ENCODE measurements at regions not wholly inside any gene's neighbourhood (a gene's known extent, or its start where the extent isn't known, plus 50 kb on each side); places are given as distances from the start of the nearest gene placed in this dataset.

DNA sequence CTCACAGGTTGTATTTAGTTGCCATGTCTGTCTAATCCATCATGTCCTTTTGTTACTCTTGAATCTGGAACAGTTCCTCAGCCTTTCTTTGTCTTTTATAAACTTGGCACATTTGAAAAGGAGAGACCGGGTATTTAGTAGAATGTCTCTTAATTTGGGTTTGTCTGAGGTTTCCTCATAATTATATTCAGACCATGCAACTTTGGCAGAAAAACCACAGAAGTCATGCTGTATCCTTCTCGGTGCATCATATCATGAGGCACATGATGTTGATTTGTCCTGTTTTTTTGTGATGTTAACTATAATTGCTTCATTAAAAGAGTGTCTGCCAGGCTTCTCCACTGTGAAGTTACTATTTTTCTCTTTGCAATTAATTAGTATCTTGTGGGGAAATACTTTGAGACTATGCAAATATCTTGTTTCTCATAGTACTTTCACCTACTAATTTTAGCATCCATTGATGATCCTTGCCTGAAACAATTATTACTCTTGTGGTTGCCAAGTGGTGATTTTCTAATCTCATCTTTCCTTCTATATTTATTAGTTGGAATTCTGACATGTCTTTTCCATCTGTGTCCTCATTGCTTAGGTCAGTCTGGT is 837.3 kb downstream of the DHX35 start:
- DNase-seq = no peak

DNA sequence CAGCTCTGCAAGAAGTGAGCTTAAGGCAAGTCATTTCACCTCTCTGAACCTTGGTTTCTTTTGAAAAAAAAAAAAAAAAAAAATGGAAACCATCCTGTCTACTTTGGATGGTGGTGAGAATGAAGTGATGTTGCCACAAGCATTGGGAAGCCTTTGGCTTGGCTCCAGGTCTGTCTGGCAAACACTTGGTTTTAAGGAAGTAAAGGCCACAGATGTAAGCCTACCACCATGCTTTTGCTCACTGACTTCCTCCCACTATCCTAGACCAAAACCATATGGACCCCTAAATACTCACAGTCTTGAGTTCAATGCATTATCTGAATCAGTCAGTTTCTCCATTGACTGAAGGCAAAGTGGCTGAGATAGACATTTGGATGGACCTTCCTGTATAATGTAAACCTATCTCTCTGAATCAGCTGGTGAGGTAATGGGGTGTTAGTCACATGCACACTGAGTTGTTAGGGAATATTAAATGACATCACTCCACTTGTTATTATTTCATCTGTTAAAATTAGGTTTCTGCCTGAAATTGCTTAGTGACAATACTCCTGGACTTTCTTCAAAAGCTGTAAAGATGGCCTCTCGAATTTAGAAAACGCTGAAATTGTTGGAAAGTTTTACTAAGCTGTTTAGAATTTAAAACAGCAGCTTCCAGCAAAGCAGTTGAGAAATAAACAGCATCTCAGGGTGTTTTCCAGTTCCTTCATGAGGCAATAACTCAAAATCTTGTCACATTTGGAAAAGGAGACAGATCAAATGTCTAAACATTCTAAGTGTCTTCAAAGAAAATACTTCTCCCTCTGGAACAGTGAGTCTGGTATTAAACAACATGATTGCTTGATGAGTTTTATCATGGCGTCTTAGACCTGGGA is 833.5 kb downstream of the DHX35 start:
- DNase-seq = peak in 1 of 2 experiments; percentile 10

GRCh38 chr20:39792334-39792733 is 830.2 kb downstream of the DHX35 start:
- DNase-seq = no peak

DNA sequence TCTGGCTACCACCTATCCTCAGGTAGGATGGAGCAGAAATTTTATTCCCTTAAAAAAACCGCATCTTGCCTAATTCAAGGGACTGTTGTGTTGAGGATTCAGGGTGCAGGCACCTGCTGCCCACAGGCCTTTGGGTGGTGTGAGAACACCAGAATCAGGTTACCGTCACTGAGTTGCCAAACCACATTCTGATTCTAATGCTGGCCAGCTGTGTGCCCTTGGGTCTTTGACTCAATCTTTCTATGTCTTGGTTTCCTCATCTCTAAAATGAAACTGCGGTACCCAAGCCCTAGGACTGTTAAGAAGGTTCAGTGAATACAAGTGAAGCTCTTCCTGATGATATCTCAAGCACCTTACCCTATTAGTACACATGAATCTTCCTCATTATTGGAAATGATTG is 827.3 kb downstream of the DHX35 start:
- DNase-seq = no peak

GRCh38 chr20:39785252-39785917 is 823.2 kb downstream of the DHX35 start:
- no peak for DNase-seq

GRCh38 chr20:39784693-39785092 is 822.5 kb downstream of the DHX35 start:
- no peak for DNase-seq

- DNase-seq = no peak
Observed at GRCh38 chr20:39778847-39779604, 816.9 kb downstream of the DHX35 start.

DNA sequence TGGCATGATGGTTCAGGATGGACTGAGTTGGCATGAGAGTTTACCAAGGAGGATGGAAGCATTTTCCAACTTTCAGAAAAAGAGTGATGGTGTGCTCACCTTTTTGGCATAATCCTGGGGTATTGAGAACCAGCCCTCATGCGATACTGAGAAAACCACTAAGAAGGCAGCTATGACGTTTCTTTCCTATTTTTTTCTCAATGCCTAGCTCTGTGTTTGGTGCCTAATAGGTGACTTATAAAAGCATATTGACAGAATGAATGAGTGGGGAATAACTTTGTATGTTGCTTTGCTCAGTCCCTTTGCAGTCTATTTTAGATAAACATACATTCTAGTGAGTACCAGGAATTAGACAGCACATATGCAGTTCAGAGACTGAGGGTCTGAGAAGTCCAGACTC is 816.3 kb downstream of the DHX35 start:
- DNase-seq = no peak

- no peak for DNase-seq
Observed at GRCh38 chr20:39777610-39778009, 815.5 kb downstream of the DHX35 start.

DNA sequence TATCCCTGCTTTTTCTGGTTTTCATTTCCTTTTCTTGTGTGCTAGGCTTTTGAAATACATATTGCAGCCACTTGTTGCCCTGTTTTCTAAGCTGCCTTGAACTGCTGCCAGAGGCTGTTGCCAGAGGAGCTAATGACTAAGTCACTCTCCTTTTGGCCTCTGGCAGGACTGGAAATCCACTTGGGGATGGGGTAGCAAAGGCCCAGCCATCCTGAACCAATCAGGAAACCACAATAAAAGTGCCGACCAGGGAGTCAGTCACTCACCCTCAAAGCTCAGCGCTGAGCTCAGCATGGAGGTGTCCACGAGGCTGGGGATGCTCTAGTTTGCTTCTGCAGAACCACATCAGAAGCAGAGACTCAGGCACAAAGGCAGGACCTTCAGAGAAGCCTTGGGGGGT is 813.0 kb downstream of the DHX35 start:
- DNase-seq = peak; percentile 15 to 58

DNA sequence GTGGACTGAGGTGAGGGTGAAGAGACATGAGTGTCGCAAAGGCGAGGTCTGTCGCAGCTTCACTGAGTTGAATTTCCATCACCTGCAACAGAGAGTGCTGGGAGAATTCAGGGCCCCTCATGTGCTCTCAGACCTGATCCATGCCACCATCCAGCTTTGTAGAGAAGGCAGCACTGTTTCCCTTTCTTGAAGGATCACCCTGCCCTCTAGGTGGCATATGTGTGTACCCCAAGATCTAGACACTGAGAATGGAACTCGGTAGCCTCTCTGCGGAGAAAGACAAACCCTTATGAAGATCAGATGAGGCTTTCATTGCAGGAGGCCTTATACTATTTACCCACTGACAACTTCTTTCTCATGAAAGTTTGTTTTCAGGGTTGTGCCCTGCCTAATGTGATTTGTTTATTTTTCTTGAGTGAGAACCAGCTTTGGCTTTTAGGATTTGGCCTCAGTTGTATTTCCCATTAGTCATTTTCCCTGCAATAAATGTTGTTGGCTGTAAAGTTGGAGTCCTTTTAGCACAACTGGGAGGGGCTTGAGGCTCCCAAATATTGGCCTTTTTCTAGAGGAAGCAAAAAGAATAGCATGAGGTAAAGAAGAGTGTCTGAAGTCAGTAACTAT is 811.3 kb downstream of the DHX35 start:
- no peak for DNase-seq

DNA sequence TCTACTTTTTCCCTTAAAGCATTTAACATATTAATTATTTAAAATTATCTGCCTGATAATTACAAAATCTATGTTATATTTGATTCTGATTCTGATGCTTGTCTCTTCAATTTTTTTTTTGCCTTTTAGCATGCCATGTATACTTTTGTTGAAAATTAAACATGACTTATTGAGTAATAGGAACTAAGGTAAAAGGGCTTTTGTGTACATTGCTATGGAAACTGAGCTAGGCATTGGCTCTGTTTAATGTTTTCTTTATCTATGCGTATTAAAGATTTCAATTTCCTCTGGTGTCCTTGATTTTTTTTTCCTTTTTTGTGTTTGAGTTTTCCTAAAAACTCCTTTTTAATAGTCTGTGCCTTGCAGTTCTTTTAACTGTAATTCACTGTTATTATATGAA is 805.2 kb downstream of the DHX35 start:
- no peak for DNase-seq

DNA sequence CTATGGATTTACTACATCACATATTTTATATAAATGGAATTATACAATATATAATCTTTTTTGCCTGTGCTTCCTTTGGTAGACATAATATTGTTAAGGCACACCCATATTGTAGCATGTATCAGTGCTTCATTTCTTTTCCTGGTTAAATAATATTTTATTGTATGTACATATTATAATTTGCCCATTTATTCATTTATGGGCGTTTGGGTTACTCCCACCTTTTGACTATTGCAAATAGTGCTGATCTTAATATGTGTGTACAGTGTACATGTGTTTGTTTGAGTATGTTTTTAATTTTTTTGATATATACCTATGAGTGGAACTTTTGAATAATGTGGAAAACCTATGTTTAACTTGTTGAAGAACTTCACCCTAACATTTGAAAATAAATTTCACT is 804.2 kb downstream of the DHX35 start:
- DNase-seq = no peak

GRCh38 chr20:39762716-39763115 is 800.6 kb downstream of the DHX35 start:
- no peak for DNase-seq

DNA sequence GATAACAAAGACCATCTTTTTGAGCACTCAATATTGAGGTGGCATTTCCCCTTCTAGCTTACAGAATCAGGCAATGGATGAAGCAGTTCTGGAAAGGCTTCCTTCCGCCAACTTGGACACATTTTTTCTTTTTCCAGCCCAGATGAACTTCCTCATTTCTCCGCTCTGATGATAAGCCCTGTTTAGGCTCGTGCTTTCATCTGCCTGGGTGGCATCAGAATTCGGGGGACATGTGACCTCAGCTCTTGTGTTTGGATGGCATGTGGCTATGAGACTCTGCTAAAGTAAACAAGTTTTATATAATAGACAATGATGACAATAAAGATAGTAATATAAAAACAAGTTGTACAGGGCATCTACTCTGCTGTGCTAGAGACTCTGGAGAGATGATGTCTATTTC is 796.7 kb downstream of the DHX35 start:
- no peak for DNase-seq

DNA sequence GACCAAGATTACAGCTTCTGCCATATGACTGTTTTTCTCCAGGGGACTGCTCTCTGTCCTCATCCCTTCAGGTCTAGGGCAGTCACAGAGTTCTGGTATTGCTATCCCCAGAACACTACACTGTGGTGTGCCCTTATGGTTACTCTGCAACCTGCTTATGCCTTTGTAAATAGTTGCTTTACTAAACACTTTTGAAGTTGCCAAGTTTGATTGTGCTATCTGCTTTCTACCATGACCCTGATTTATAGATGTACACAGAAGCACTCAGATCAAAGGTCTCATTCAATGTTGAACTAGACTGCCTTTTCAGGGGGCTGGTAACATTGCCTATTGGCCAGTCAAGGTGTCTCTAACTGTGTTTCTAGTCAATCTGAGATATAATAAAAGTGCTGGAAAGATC is 794.7 kb downstream of the DHX35 start:
- DNase-seq = no peak

- no peak for DNase-seq
Observed at GRCh38 chr20:39756369-39756768, 794.2 kb downstream of the DHX35 start.

DNA sequence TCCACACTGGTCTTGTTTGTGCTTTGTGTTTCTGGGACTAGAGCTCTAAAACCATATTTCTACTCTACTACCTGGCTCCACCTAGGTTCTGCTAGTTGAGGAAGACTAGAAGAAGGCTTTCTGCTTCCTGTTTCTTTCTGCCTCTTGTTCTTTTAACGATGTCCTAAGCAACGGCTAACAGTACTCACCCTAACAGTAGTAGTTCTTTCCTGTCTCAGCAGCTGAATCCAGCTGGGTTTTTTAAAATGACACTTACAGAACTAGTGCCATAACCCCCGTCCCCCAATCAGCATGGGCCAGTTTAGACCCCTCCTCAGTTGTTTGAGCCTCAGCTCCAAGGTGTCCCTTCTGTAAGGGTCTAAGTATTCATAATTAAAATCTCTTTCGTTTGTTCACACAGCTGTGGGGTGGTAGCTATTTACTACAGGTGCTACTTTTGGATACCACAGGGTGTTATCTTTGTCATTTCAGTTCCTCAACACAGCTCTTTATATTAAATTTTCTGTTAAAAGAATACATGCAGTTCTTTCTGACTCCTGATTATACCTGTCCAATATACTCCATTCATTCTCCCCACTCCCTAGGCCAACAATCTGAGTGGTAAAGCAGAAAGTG is 790.2 kb downstream of the DHX35 start:
- DNase-seq = no peak

DNA sequence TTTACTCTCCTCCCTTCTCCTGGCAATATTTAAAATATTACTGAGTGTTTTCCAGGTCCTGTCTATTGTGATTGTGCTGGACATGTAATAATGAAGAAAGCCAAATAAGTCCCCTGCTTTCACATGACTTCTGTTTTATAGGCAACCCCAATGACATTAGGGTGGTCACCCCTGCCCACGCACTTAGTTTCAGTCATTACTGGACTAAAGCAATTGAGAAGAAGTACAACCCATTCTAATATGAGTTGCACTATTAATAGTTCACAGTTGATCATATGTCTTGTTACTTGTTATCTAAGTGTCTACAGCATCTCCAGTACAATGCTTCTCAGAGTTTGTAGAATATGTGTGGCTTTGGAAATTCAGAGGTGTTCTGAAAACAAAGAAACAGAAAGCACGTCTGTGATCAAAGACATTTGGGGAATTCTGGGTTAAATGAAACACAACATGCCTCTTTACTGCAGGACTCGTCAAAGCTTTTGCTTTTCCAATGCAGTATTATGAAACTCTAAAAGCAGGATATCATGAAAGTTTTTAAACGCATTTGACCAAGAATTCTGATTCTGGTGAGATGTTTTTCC is 789.5 kb downstream of the DHX35 start:
- no peak for DNase-seq

DNA sequence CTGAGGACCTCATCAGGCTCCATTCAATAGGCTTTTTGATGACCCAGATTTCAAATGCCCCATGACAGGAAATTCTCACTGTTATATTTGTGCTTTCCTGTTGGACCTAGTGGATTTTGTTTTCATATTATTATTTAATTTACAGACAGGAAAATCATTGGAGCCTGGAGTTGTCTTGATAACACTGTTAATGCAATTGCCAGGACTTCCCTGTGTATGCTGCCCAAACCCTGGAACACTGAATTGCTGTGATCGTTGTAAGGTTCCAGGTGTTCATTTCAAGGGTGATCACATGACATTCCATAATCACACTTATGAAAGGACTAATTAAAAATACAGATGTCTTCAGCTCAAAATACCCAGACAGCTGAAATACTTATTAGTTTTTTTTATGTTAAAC is 783.2 kb downstream of the DHX35 start:
- DNase-seq = no peak

- no peak for DNase-seq
Observed at GRCh38 chr20:39738651-39739050, 776.5 kb downstream of the DHX35 start.
